ENCODE measurements at regions not wholly inside any gene's neighbourhood (a gene's known extent, or its start where the extent isn't known, plus 50 kb on each side); places are given as distances from the start of the nearest gene placed in this dataset.

DNA sequence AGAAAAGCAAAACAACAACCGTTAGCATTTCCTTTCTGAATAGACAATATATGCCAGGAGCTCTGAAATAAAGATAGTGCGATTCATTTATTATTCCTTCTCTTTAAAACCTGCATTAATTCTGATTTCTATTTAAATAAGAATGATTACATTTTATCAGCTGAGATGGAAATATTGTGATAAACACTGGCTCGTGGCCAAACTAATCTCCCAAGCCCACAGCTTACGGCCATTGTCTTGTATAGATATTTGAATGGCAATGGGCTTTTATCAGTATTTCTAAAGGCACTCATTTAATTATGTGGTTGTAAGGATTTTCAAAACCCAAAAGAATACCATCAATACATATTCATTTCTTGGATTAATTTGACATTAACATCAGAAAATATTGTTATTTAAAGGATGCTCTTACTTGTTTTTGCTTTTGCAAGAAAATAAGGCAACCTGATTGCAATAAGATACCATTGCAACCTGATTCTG, 123.7 kb upstream of the IRX5 start:
- CTCF ChIA-PET, result no interaction called here
- ATAC-seq (ENCODE audit: poor library complexity), result no peak

DNA sequence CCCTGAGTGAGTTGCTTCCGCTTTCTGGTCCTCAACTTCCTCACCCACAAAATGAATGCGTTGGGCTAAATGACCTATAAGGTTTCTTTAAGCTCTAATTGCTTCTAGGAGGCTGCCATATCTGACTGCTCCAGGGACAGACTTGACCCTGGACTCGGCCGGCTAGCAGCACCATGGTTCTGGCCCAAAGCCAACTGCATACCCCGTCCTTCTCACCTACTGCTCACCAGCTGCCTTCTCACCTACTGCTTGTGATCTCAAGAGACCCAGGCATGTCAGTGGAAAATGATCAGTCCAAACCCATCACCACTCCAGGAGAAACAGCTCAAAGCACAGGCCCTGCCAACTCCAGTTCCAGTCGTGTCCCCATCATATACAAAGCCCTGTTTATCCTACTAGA, 124.3 kb upstream of the IRX5 start:
- H3K4me3 ChIP-seq (ENCODE audit: low read length), result no peak overlapping the region
- no peaks in the 10 kb centered on the region for H3K9me3 ChIP-seq (ENCODE audit: control insufficient read depth in 1 of 2, insufficient read depth in 1 of 2, low read length in 2 of 2)
- peaks cover 3% of the 10 kb centered on the region for H3K9me3 Mint-ChIP-seq
- TF ChIP-seq, protein P1, sequence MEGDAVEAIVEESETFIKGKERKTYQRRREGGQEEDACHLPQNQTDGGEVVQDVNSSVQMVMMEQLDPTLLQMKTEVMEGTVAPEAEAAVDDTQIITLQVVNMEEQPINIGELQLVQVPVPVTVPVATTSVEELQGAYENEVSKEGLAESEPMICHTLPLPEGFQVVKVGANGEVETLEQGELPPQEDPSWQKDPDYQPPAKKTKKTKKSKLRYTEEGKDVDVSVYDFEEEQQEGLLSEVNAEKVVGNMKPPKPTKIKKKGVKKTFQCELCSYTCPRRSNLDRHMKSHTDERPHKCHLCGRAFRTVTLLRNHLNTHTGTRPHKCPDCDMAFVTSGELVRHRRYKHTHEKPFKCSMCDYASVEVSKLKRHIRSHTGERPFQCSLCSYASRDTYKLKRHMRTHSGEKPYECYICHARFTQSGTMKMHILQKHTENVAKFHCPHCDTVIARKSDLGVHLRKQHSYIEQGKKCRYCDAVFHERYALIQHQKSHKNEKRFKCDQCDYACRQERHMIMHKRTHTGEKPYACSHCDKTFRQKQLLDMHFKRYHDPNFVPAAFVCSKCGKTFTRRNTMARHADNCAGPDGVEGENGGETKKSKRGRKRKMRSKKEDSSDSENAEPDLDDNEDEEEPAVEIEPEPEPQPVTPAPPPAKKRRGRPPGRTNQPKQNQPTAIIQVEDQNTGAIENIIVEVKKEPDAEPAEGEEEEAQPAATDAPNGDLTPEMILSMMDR (IDR thresholded peaks at IDR 0.05), result no peak
- ChIA-PET CTCF (no interaction called here), POLR2A (no interaction called here)
- no peak overlapping the region for H3K27ac Mint-ChIP-seq
- H3K4me3 Mint-ChIP-seq, result no peak overlapping the region
- H3K4me1 ChIP-seq (ENCODE audit: insufficient read depth, low read length), result no peaks in the 10 kb centered on the region
- intact Hi-C loops (cut with DNase I, micrococcal nuclease), result no loop called here
- no peak for DNase-seq
- H3K36me3 ChIP-seq (ENCODE audit: insufficient read depth, low read length), result no peaks in the 10 kb centered on the region
- H3K27me3 Mint-ChIP-seq, result no peaks in the 10 kb centered on the region
- H3K27ac ChIP-seq (ENCODE audit: low read depth in 1 of 2, low read length in 2 of 2), result no peak overlapping the region
- no peaks in the 10 kb centered on the region for H3K4me1 Mint-ChIP-seq (ENCODE audit: low read depth)
- H3K27me3 ChIP-seq (ENCODE audit: control insufficient read depth in 1 of 2, insufficient read depth in 2 of 2, low read length in 2 of 2), result peaks cover 0 to 7% of the 10 kb centered on the region in 2 experiments
- ATAC-seq (ENCODE audit: poor library complexity), result no peak
- H3K36me3 Mint-ChIP-seq (ENCODE audit: low read depth), result no peaks in the 10 kb centered on the region

More for the DNA sequence above, 123.7 kb upstream of the IRX5 start:
- Histone ChIP-seq H3K4me3 (ENCODE audit: low read length) (no peak overlapping the region), H3K36me3 (ENCODE audit: insufficient read depth, low read length) (no peaks in the 10 kb centered on the region), H3K27ac (ENCODE audit: low read depth in 1 of 2, low read length in 2 of 2) (no peak overlapping the region), H3K4me1 (ENCODE audit: insufficient read depth, low read length) (no peaks in the 10 kb centered on the region), H3K9me3 (ENCODE audit: control insufficient read depth in 1 of 2, insufficient read depth in 1 of 2, low read length in 2 of 2) (no peaks in the 10 kb centered on the region), H3K27me3 (ENCODE audit: control insufficient read depth in 1 of 2, insufficient read depth in 2 of 2, low read length in 2 of 2) (peaks cover 0 to 5% of the 10 kb centered on the region in 2 experiments)
- no peaks in the 10 kb centered on the region for H3K36me3 Mint-ChIP-seq (ENCODE audit: low read depth)
- POLR2A ChIA-PET, result no interaction called here
- H3K27ac Mint-ChIP-seq, result no peak overlapping the region
- peaks cover 3% of the 10 kb centered on the region for H3K9me3 Mint-ChIP-seq
- H3K4me1 Mint-ChIP-seq (ENCODE audit: low read depth), result no peaks in the 10 kb centered on the region
- no peaks in the 10 kb centered on the region for H3K27me3 Mint-ChIP-seq
- no peak overlapping the region for H3K4me3 Mint-ChIP-seq
- intact Hi-C loops (cut with DNase I, micrococcal nuclease), result no loop called here
- no peak for DNase-seq
- TF ChIP-seq, protein P1 (IDR thresholded peaks at IDR 0.05), result no peak

DNA sequence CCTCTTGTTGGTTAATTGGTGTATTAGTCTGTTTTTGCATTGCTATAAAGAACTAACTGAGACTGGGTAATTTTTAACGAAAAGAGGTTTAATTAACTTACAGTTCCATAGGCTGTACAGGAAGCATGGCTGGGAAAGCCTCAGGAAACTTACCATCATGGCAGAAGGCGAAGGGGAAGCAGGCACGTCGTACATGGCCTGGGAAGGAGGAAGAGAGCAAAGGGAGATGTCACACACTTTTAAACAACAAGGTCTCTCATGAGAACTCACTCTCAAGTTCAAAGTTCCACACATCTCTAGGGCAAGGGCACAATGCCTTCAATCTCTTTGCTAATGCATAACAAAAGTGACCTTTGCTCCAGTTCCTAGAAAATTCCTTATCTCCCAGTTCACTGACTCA, 125.0 kb upstream of the IRX5 start:
- CTCF ChIA-PET, result no interaction called here
- TF ChIP-seq, protein P1 (IDR thresholded peaks at IDR 0.05), result no peak
- Mint-ChIP-seq H3K4me1 (ENCODE audit: low read depth) (no peaks in the 10 kb centered on the region), H3K27me3 (no peaks in the 10 kb centered on the region), H3K9me3 (peaks cover 3% of the 10 kb centered on the region), H3K36me3 (ENCODE audit: low read depth) (no peaks in the 10 kb centered on the region), H3K4me3 (no peak overlapping the region), H3K27ac (no peak overlapping the region)
- ATAC-seq (ENCODE audit: poor library complexity) (no peak), DNase-seq (no peak)
- Histone ChIP-seq H3K27ac (ENCODE audit: low read depth in 1 of 2, low read length in 2 of 2) (no peak overlapping the region), H3K4me3 (ENCODE audit: low read length) (no peak overlapping the region), H3K4me1 (ENCODE audit: insufficient read depth, low read length) (no peaks in the 10 kb centered on the region), H3K27me3 (ENCODE audit: control insufficient read depth in 1 of 2, insufficient read depth in 2 of 2, low read length in 2 of 2) (peaks cover 0 to 7% of the 10 kb centered on the region in 2 experiments), H3K36me3 (ENCODE audit: insufficient read depth, low read length) (no peaks in the 10 kb centered on the region), H3K9me3 (ENCODE audit: control insufficient read depth in 1 of 2, insufficient read depth in 1 of 2, low read length in 2 of 2) (no peaks in the 10 kb centered on the region)
- POLR2A ChIA-PET, result no interaction called here
- intact Hi-C loops (cut with DNase I, micrococcal nuclease), result no loop called here

Measured in CD4-positive, alpha-beta T cell (primary cell).